ENCODE measurements at regions not wholly inside any gene's neighbourhood (a gene's known extent, or its start where the extent isn't known, plus 50 kb on each side); places are given as distances from the start of the nearest gene placed in this dataset.

GRCh38 chr2:16327326-16327725 lies 338.3 kb downstream of the CYRIA start:
- DNase-seq (ENCODE audit: low spot score) (no peak), ATAC-seq (ENCODE audit: low read depth) (no peak)
- H3K9me3 ChIP-seq (ENCODE audit: severe bottlenecking): no peaks in the 10 kb centered on the region
- H3K36me3 ChIP-seq (ENCODE audit: low read depth): no peaks in the 10 kb centered on the region
- H3K27ac ChIP-seq (ENCODE audit: poor library complexity, severe bottlenecking): no peak overlapping the region
- no peak for TF ChIP-seq CTCF (IDR thresholded peaks at IDR 0.05; ENCODE audit: poor library complexity, severe bottlenecking)
- no peaks in the 10 kb centered on the region for H3K4me1 ChIP-seq (ENCODE audit: insufficient read depth, poor library complexity, severe bottlenecking)
- no peak overlapping the region for H3K4me3 ChIP-seq (ENCODE audit: severe bottlenecking)
- H3K27me3 ChIP-seq (ENCODE audit: insufficient read depth, poor library complexity, severe bottlenecking): no peaks in the 10 kb centered on the region

GRCh38 chr2:16326711-16327300 lies 338.8 kb downstream of the CYRIA start:
- H3K9me3 ChIP-seq (ENCODE audit: severe bottlenecking): no peaks in the 10 kb centered on the region
- H3K4me3 ChIP-seq (ENCODE audit: severe bottlenecking): no peak overlapping the region
- H3K36me3 ChIP-seq (ENCODE audit: low read depth): no peaks in the 10 kb centered on the region

GRCh38 chr2:16325976-16326510 lies 339.6 kb downstream of the CYRIA start:
- Histone ChIP-seq H3K27me3 (ENCODE audit: insufficient read depth, poor library complexity, severe bottlenecking) (no peaks in the 10 kb centered on the region), H3K4me3 (ENCODE audit: severe bottlenecking) (no peak overlapping the region), H3K9me3 (ENCODE audit: severe bottlenecking) (no peaks in the 10 kb centered on the region), H3K36me3 (ENCODE audit: low read depth) (no peaks in the 10 kb centered on the region), H3K4me1 (ENCODE audit: insufficient read depth, poor library complexity, severe bottlenecking) (no peaks in the 10 kb centered on the region), H3K27ac (ENCODE audit: poor library complexity, severe bottlenecking) (no peak overlapping the region)
- ATAC-seq (ENCODE audit: low read depth) (no peak), DNase-seq (ENCODE audit: low spot score) (no peak)
- no peak for TF ChIP-seq CTCF (IDR thresholded peaks at IDR 0.05; ENCODE audit: poor library complexity, severe bottlenecking)

More at GRCh38 chr2:16326711-16327300, 338.8 kb downstream of the CYRIA start:
- Histone ChIP-seq H3K27ac (ENCODE audit: poor library complexity, severe bottlenecking) (no peak overlapping the region), H3K27me3 (ENCODE audit: insufficient read depth, poor library complexity, severe bottlenecking) (no peaks in the 10 kb centered on the region), H3K4me1 (ENCODE audit: insufficient read depth, poor library complexity, severe bottlenecking) (no peaks in the 10 kb centered on the region)
- TF ChIP-seq CTCF (IDR thresholded peaks at IDR 0.05; ENCODE audit: poor library complexity, severe bottlenecking): no peak
- no peak for DNase-seq (ENCODE audit: low spot score)
- ATAC-seq (ENCODE audit: low read depth): no peak

- H3K27me3 ChIP-seq (ENCODE audit: insufficient read depth, poor library complexity, severe bottlenecking): no peaks in the 10 kb centered on the region
- H3K36me3 ChIP-seq (ENCODE audit: low read depth): no peaks in the 10 kb centered on the region
- DNase-seq (ENCODE audit: low spot score): no peak
- no peaks in the 10 kb centered on the region for H3K9me3 ChIP-seq (ENCODE audit: severe bottlenecking)
- H3K27ac ChIP-seq (ENCODE audit: poor library complexity, severe bottlenecking): no peak overlapping the region
- ATAC-seq (ENCODE audit: low read depth): no peak
- no peak overlapping the region for H3K4me3 ChIP-seq (ENCODE audit: severe bottlenecking)
- no peak for TF ChIP-seq CTCF (IDR thresholded peaks at IDR 0.05; ENCODE audit: poor library complexity, severe bottlenecking)
- H3K4me1 ChIP-seq (ENCODE audit: insufficient read depth, poor library complexity, severe bottlenecking): no peaks in the 10 kb centered on the region
Measured at GRCh38 chr2:16325016-16325975, 340.3 kb downstream of the CYRIA start.

Measured in RWPE2 (cell line).